ENCODE measurements at regions not wholly inside any gene's neighbourhood (a gene's known extent, or its start where the extent isn't known, plus 50 kb on each side); places are given as distances from the start of the nearest gene placed in this dataset.

DNA sequence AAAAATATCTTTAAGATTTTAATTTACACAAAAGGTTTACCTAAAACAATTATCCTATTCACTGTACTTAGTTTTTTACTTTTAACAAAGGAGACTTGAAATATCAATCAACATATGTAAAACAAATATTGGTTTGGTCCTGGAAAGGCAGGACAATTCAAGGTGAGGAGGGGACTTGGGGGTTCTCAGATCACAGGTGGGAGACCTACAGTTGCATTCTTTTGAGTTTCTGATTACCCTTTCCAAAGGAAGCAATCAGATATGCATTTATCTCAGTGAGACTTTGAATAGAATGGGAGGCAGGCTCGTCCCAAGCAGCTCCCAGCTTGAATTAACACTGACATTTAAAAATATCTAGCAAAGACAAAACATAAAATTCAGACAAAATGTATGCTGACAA, 1917.3 kb downstream of the C4orf33 start:
- no peak overlapping the region for H3K4me3 ChIP-seq (ENCODE audit: low read depth in 1 of 2, low read length in 2 of 2)
- H3K36me3 ChIP-seq (ENCODE audit: control insufficient read depth in 1 of 2, insufficient read depth in 2 of 2, low read length in 2 of 2): no peaks in the 10 kb centered on the region
- no peaks in the 10 kb centered on the region for H3K27me3 ChIP-seq (ENCODE audit: control insufficient read depth in 1 of 2, insufficient read depth in 2 of 2, low read length in 2 of 2)
- peaks cover 0 to 9% of the 10 kb centered on the region in 2 donors for H3K9me3 ChIP-seq (ENCODE audit: control insufficient read depth in 1 of 2, low read length in 2 of 2)
- H3K9ac ChIP-seq (ENCODE audit: low read depth in 1 of 2, low read length in 2 of 2): no peak overlapping the region
- H3K4me1 ChIP-seq (ENCODE audit: control insufficient read depth in 1 of 2, insufficient read depth in 2 of 2, low read length in 2 of 2): no peaks in the 10 kb centered on the region
- no peak overlapping the region for H3K27ac ChIP-seq (ENCODE audit: low read depth, low read length)

DNA sequence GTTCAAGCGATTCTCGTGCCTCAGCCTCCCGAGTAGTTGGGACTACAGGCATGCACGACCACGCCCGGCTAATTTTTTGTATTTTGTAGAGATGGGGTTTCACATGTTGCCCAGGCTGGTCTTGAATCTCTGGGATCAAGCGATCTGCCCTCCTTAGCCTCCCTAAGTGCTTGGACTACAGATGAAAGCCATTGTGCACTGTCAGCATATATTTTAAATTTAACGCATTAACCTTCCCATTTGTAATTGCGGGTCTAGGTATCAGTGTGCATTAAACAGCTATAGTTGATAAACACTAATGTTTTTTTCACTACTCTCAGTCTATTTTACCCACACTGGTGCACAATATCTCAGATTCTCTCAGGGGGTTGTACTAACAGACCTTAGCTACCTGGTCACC, 1930.8 kb downstream of the C4orf33 start:
- Histone ChIP-seq H3K36me3 (ENCODE audit: control insufficient read depth in 1 of 2, insufficient read depth in 2 of 2, low read length in 2 of 2) (no peaks in the 10 kb centered on the region), H3K9ac (ENCODE audit: low read depth in 1 of 2, low read length in 2 of 2) (no peak overlapping the region), H3K27ac (ENCODE audit: low read depth, low read length) (no peak overlapping the region), H3K9me3 (ENCODE audit: control insufficient read depth in 1 of 2, low read length in 2 of 2) (no peaks in the 10 kb centered on the region), H3K27me3 (ENCODE audit: control insufficient read depth in 1 of 2, insufficient read depth in 2 of 2, low read length in 2 of 2) (no peaks in the 10 kb centered on the region), H3K4me3 (ENCODE audit: low read depth in 1 of 2, low read length in 2 of 2) (no peak overlapping the region), H3K4me1 (ENCODE audit: control insufficient read depth in 1 of 2, insufficient read depth in 2 of 2, low read length in 2 of 2) (no peaks in the 10 kb centered on the region)

DNA sequence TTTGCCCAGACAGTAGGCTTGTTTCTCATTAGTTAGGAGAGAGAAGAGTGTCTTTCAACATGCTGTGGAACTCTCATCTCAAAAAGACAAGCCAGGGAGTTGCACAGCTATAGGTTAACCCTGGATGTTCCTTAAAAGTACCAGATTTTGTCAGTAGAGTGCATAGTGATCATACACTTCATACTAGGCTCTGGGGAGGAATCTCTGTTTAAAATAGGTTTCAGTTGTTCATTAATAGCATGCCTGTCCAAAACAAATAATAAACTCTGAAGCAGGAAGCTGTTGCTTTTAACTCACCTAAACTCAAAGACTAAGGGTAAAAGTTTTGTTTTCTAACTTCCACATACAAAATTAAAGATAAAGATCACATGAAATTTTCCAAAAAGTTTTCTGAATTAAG, 1948.4 kb downstream of the C4orf33 start:
- H3K27ac ChIP-seq (ENCODE audit: low read depth, low read length): no peak overlapping the region
- H3K4me3 ChIP-seq (ENCODE audit: low read depth in 1 of 2, low read length in 2 of 2): no peak overlapping the region
- no peaks in the 10 kb centered on the region for H3K9me3 ChIP-seq (ENCODE audit: control insufficient read depth in 1 of 2, low read length in 2 of 2)
- H3K4me1 ChIP-seq (ENCODE audit: control insufficient read depth in 1 of 2, insufficient read depth in 2 of 2, low read length in 2 of 2): no peaks in the 10 kb centered on the region
- H3K36me3 ChIP-seq (ENCODE audit: control insufficient read depth in 1 of 2, insufficient read depth in 2 of 2, low read length in 2 of 2): no peaks in the 10 kb centered on the region
- H3K27me3 ChIP-seq (ENCODE audit: control insufficient read depth in 1 of 2, insufficient read depth in 2 of 2, low read length in 2 of 2): no peaks in the 10 kb centered on the region
- no peak overlapping the region for H3K9ac ChIP-seq (ENCODE audit: low read depth in 1 of 2, low read length in 2 of 2)

DNA sequence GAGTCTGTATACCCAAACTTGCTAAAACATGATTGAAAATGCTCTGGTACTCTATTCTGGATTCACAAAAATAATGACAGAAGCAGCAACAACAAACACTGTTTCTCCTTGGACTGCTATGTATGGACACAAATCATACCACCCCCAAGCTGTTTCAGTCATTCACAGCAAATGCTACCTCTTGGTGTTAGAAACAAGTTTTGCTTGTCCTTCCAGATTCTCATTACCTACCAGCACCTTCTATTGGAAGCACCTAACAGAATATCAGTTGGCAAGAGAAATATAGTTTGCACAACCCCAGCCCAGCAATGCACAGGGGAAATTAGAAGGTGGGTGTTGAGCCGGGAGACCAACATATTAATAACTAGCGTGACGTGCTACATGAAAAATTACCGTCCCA, 1950.9 kb downstream of the C4orf33 start:
- Histone ChIP-seq H3K36me3 (ENCODE audit: control insufficient read depth in 1 of 2, insufficient read depth in 2 of 2, low read length in 2 of 2) (no peaks in the 10 kb centered on the region), H3K27ac (ENCODE audit: low read depth, low read length) (no peak overlapping the region), H3K9ac (ENCODE audit: low read depth in 1 of 2, low read length in 2 of 2) (no peak overlapping the region), H3K27me3 (ENCODE audit: control insufficient read depth in 1 of 2, insufficient read depth in 2 of 2, low read length in 2 of 2) (no peaks in the 10 kb centered on the region), H3K4me1 (ENCODE audit: control insufficient read depth in 1 of 2, insufficient read depth in 2 of 2, low read length in 2 of 2) (no peaks in the 10 kb centered on the region), H3K4me3 (ENCODE audit: low read depth in 1 of 2, low read length in 2 of 2) (no peak overlapping the region), H3K9me3 (ENCODE audit: control insufficient read depth in 1 of 2, low read length in 2 of 2) (no peaks in the 10 kb centered on the region)

DNA sequence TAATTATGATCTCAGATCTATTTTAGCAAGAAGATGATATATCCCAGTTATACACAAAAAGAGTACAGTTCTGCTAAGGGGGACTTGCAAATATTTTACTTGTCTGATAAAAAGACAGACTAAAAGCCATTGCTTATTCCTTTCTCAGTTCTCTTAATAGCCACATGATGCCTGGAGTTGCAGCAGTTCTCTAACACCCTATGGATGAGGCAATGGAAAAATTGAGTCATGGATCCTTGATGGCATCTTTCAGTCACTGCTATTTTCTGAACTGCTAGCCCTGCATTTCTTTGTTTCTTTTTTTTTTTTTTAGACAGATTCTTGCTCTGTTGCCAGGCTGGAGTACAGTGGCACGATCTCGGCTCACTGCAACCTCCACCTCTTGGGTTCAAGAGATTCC, 1956.7 kb downstream of the C4orf33 start:
- Histone ChIP-seq H3K9me3 (ENCODE audit: control insufficient read depth in 1 of 2, low read length in 2 of 2) (peaks cover 0 to 8% of the 10 kb centered on the region in 2 donors), H3K4me3 (ENCODE audit: low read depth in 1 of 2, low read length in 2 of 2) (no peak overlapping the region), H3K36me3 (ENCODE audit: control insufficient read depth in 1 of 2, insufficient read depth in 2 of 2, low read length in 2 of 2) (no peaks in the 10 kb centered on the region), H3K4me1 (ENCODE audit: control insufficient read depth in 1 of 2, insufficient read depth in 2 of 2, low read length in 2 of 2) (no peaks in the 10 kb centered on the region), H3K27ac (ENCODE audit: low read depth, low read length) (no peak overlapping the region), H3K9ac (ENCODE audit: low read depth in 1 of 2, low read length in 2 of 2) (no peak overlapping the region), H3K27me3 (ENCODE audit: control insufficient read depth in 1 of 2, insufficient read depth in 2 of 2, low read length in 2 of 2) (no peaks in the 10 kb centered on the region)

DNA sequence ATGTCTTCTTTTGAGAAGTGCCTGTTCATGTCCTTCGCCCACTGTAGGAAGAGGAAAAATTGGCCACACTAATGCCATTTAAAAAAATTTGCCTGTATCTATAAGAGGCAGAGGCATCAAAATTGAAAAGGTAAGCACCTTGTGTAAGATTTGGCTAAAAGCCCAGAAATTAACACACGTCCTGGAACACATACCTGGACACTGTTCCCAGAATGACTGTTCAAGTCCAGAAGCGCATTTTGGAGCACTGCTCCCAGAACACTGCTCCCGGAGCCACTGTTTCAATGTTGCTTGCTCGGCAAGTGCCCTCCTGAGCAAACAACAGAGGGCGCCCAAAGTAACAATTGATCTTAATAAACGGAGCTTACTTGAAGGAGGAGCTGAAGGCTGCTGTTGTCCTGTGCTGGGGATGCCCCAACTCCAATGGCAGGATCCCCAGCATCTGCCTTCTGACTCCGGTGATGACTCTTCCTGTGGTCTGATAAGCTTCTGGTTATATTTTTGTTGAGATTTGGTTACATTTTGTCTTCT, 1958.6 kb downstream of the C4orf33 start:
- H3K27ac ChIP-seq (ENCODE audit: low read depth, low read length): no peak overlapping the region

DNA sequence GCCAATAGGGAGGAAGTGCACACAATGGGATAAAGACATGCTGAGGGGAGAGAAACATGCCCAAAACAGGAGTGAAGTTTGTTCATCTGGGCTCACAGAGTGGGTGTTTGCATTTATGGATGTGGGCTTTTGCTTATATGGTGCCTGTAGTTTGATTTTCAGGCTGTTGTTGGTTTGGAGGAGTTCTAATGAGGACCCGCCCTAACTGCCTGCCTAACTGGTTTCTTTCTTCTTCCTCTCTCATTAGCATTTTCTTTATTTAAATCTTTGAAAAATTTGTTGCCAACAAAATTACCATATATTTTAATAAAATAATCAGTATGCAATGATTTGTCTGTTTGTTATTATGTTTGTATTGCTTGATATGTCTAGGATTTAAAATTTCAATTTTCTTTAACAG, 1965.8 kb downstream of the C4orf33 start:
- H3K4me1 ChIP-seq (ENCODE audit: control insufficient read depth in 1 of 2, insufficient read depth in 2 of 2, low read length in 2 of 2): no peaks in the 10 kb centered on the region
- H3K9ac ChIP-seq (ENCODE audit: low read depth in 1 of 2, low read length in 2 of 2): no peak overlapping the region
- no peaks in the 10 kb centered on the region for H3K27me3 ChIP-seq (ENCODE audit: control insufficient read depth in 1 of 2, insufficient read depth in 2 of 2, low read length in 2 of 2)
- H3K27ac ChIP-seq (ENCODE audit: low read depth, low read length): no peak overlapping the region
- no peaks in the 10 kb centered on the region for H3K36me3 ChIP-seq (ENCODE audit: control insufficient read depth in 1 of 2, insufficient read depth in 2 of 2, low read length in 2 of 2)
- no peak overlapping the region for H3K4me3 ChIP-seq (ENCODE audit: low read depth in 1 of 2, low read length in 2 of 2)
- peaks cover 17 to 21% of the 10 kb centered on the region in 2 donors for H3K9me3 ChIP-seq (ENCODE audit: control insufficient read depth in 1 of 2, low read length in 2 of 2)

More for the DNA sequence above, 1958.6 kb downstream of the C4orf33 start:
- H3K4me3 ChIP-seq (ENCODE audit: low read depth in 1 of 2, low read length in 2 of 2): no peak overlapping the region
- peaks cover 0 to 8% of the 10 kb centered on the region in 2 donors for H3K9me3 ChIP-seq (ENCODE audit: control insufficient read depth in 1 of 2, low read length in 2 of 2)
- no peaks in the 10 kb centered on the region for H3K4me1 ChIP-seq (ENCODE audit: control insufficient read depth in 1 of 2, insufficient read depth in 2 of 2, low read length in 2 of 2)
- no peaks in the 10 kb centered on the region for H3K36me3 ChIP-seq (ENCODE audit: control insufficient read depth in 1 of 2, insufficient read depth in 2 of 2, low read length in 2 of 2)
- no peak overlapping the region for H3K9ac ChIP-seq (ENCODE audit: low read depth in 1 of 2, low read length in 2 of 2)
- H3K27me3 ChIP-seq (ENCODE audit: control insufficient read depth in 1 of 2, insufficient read depth in 2 of 2, low read length in 2 of 2): no peaks in the 10 kb centered on the region

DNA sequence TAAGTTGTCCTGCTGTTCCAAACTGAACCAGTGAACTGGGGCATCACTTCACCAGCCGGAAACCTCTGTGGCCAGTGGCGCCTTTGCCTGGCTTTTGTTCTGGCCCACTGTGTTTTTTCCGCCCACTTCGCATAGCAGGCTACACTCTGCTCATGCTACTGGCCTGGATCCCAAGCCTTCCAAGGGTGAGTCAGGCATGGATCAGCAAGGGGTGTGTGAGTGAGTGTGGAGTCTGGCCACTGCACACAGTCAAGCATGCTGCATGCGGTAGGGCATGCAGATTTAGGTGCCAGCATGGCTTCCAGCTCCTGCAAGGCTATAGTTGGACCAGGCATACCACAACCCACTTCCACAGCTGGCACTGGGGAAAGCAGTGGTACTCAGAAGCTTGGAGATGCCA, 1967.9 kb downstream of the C4orf33 start:
- H3K4me3 ChIP-seq (ENCODE audit: low read depth in 1 of 2, low read length in 2 of 2): no peak overlapping the region
- H3K9ac ChIP-seq (ENCODE audit: low read depth in 1 of 2, low read length in 2 of 2): no peak overlapping the region
- peaks cover 17 to 21% of the 10 kb centered on the region in 2 donors for H3K9me3 ChIP-seq (ENCODE audit: control insufficient read depth in 1 of 2, low read length in 2 of 2)
- H3K4me1 ChIP-seq (ENCODE audit: control insufficient read depth in 1 of 2, insufficient read depth in 2 of 2, low read length in 2 of 2): no peaks in the 10 kb centered on the region
- no peaks in the 10 kb centered on the region for H3K27me3 ChIP-seq (ENCODE audit: control insufficient read depth in 1 of 2, insufficient read depth in 2 of 2, low read length in 2 of 2)
- H3K27ac ChIP-seq (ENCODE audit: low read depth, low read length): no peak overlapping the region
- H3K36me3 ChIP-seq (ENCODE audit: control insufficient read depth in 1 of 2, insufficient read depth in 2 of 2, low read length in 2 of 2): no peaks in the 10 kb centered on the region

DNA sequence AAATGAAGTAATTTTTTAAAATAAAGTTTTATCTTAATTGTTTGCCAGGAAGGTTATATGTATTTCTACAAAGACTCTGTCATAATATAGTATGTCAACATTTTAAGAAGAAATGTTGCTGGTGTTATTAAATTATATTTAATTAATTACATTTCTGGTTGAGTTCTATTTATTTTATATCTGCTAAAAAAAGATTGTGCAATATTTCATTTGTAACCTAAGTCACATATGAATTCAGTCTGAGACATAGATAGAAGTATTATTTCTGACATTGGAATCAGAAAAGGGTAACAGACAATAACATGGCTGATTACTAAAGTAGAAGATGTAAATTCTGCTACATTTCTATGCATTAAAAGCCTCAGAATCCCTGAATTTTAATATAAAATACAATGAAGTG, 1985.1 kb downstream of the C4orf33 start:
- Histone ChIP-seq H3K27me3 (ENCODE audit: control insufficient read depth in 1 of 2, insufficient read depth in 2 of 2, low read length in 2 of 2) (no peaks in the 10 kb centered on the region), H3K4me3 (ENCODE audit: low read depth in 1 of 2, low read length in 2 of 2) (no peak overlapping the region), H3K9me3 (ENCODE audit: control insufficient read depth in 1 of 2, low read length in 2 of 2) (no peaks in the 10 kb centered on the region), H3K9ac (ENCODE audit: low read depth in 1 of 2, low read length in 2 of 2) (no peak overlapping the region), H3K27ac (ENCODE audit: low read depth, low read length) (no peak overlapping the region), H3K4me1 (ENCODE audit: control insufficient read depth in 1 of 2, insufficient read depth in 2 of 2, low read length in 2 of 2) (no peaks in the 10 kb centered on the region), H3K36me3 (ENCODE audit: control insufficient read depth in 1 of 2, insufficient read depth in 2 of 2, low read length in 2 of 2) (no peaks in the 10 kb centered on the region)

DNA sequence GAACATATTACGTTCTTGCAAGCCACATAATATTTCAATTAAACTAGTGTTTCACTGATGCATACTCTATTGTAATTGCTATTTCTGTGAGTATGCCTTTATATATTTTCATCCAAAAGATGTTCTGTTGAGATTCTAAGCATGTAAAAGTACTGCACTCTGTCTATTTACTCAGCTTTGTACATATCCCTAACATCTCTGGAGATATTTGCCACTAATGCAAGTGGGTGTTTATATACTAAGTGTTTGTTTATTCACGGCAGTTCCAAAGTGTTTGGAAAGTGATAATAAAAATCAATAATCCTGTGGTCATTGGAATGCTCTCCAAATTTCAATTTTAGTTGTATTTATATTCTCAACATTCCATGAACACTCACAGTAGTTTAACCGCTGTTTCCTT, 1989.0 kb downstream of the C4orf33 start:
- no peaks in the 10 kb centered on the region for H3K9me3 ChIP-seq (ENCODE audit: control insufficient read depth in 1 of 2, low read length in 2 of 2)
- H3K9ac ChIP-seq (ENCODE audit: low read depth in 1 of 2, low read length in 2 of 2): no peak overlapping the region
- no peaks in the 10 kb centered on the region for H3K4me1 ChIP-seq (ENCODE audit: control insufficient read depth in 1 of 2, insufficient read depth in 2 of 2, low read length in 2 of 2)
- H3K36me3 ChIP-seq (ENCODE audit: control insufficient read depth in 1 of 2, insufficient read depth in 2 of 2, low read length in 2 of 2): no peaks in the 10 kb centered on the region
- H3K4me3 ChIP-seq (ENCODE audit: low read depth in 1 of 2, low read length in 2 of 2): no peak overlapping the region
- H3K27me3 ChIP-seq (ENCODE audit: control insufficient read depth in 1 of 2, insufficient read depth in 2 of 2, low read length in 2 of 2): no peaks in the 10 kb centered on the region
- no peak overlapping the region for H3K27ac ChIP-seq (ENCODE audit: low read depth, low read length)

DNA sequence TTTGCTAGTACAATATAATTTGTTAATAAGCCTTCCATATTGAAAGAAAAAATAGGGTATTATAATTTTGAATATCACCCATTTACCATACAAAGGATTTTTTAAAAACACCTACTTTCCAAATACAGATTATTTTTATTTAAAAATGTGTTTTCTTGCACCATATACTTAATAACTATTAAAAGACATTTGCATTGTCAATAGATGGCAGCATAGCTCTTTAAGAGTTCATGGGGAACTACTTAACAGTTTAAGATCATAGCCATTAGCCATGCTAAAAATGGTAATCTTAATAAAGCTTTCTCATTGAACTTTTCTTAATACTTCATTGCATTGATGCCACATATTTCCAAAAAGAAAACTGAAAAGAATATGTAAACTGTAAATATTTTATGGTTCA, 1995.9 kb downstream of the C4orf33 start:
- Histone ChIP-seq H3K27ac (ENCODE audit: low read depth, low read length) (no peak overlapping the region), H3K27me3 (ENCODE audit: control insufficient read depth in 1 of 2, insufficient read depth in 2 of 2, low read length in 2 of 2) (no peaks in the 10 kb centered on the region), H3K4me1 (ENCODE audit: control insufficient read depth in 1 of 2, insufficient read depth in 2 of 2, low read length in 2 of 2) (no peaks in the 10 kb centered on the region), H3K9ac (ENCODE audit: low read depth in 1 of 2, low read length in 2 of 2) (no peak overlapping the region), H3K36me3 (ENCODE audit: control insufficient read depth in 1 of 2, insufficient read depth in 2 of 2, low read length in 2 of 2) (no peaks in the 10 kb centered on the region), H3K4me3 (ENCODE audit: low read depth in 1 of 2, low read length in 2 of 2) (no peak overlapping the region), H3K9me3 (ENCODE audit: control insufficient read depth in 1 of 2, low read length in 2 of 2) (no peaks in the 10 kb centered on the region)
